ENCODE measurements at regions not wholly inside any gene's neighbourhood (a gene's known extent, or its start where the extent isn't known, plus 50 kb on each side); places are given as distances from the start of the nearest gene placed in this dataset.

DNA sequence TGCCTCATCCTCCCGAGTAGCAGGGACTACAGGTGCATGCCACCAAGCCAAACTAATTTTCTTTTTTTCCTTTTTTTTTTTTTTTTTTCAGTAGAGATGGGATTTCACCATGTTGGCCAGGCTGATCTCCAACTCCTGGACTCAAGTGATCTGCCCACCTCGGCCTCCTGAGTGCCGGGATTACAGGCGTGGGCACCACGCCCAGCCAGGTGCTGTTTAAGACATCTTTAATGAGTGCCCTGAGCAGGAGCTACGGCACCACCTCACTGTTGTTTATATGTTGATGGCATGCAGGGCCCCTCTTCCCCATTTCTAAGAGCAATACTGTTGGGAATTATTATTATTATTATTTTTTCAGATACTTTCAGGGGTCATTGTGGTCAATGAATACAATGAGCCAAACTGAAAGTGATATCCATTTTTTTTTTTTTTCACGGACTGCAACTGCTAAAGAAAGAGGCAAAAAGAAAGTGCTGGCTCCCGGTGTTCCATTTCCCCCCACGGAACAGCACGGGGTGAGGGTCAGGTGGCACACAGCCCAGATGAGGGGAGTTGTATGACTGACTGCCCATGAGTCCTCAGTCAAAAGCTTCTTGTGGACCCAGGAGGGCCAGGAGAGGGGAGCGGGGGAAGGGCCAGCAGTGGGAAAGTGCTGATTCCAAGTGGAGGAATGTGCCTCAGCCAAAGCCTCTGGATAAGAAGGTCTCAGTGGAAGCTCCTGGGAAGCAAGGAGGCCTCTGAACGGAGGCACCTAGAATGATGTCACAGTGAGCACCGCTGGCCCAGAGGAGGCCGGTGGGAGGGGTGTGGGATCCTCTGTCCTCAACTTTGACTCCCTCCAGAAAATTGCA is 101.8 kb upstream of the HPF1 start:
- Histone ChIP-seq H3K9ac (ENCODE audit: control insufficient read depth, insufficient read depth, low read length) (no peak overlapping the region), H3K4me3 (no peak overlapping the region), H3K4me2 (ENCODE audit: control insufficient read depth, insufficient read depth) (no peak overlapping the region), H3K4me1 (ENCODE audit: control insufficient read depth, insufficient read depth, low read length) (no peaks in the 10 kb centered on the region), H3K27ac (ENCODE audit: control insufficient read depth, insufficient read depth) (no peak overlapping the region), H3K27me3 (replicated peaks in 1 of 2; ENCODE audit: control insufficient read depth in 2 of 2, insufficient read depth in 2 of 2, low read length in 1 of 2) (no peaks in the 10 kb centered on the region), H3K79me2 (ENCODE audit: control insufficient read depth, insufficient read depth, low read length) (no peaks in the 10 kb centered on the region), H4K20me1 (ENCODE audit: control insufficient read depth, insufficient read depth) (no peaks in the 10 kb centered on the region), H2AFZ (ENCODE audit: control insufficient read depth, low read depth, low read length) (no peak overlapping the region), H3K9me3 (replicated peaks; ENCODE audit: control insufficient read depth, insufficient read depth, low read length) (no peaks in the 10 kb centered on the region), H3K36me3 (ENCODE audit: control insufficient read depth in 2 of 2, insufficient read depth in 2 of 2, low read length in 1 of 2) (no peaks in the 10 kb centered on the region)
- ChIA-PET RAD21 (ENCODE audit: unreplicated experiment) (no interaction called here), SMC1A (ENCODE audit: uncharacterized antibody, unreplicated experiment) (no interaction called here), POLR2A (no interaction called here), CTCF (no interaction called here)
- no peak for TF ChIP-seq MXI1 (IDR thresholded peaks at IDR 0.05; ENCODE audit: low read depth, low read length)
- TF ChIP-seq, protein P1, sequence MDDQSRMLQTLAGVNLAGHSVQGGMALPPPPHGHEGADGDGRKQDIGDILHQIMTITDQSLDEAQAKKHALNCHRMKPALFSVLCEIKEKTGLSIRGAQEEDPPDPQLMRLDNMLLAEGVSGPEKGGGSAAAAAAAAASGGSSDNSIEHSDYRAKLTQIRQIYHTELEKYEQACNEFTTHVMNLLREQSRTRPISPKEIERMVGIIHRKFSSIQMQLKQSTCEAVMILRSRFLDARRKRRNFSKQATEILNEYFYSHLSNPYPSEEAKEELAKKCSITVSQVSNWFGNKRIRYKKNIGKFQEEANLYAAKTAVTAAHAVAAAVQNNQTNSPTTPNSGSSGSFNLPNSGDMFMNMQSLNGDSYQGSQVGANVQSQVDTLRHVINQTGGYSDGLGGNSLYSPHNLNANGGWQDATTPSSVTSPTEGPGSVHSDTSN (IDR thresholded peaks at IDR 0.05; ENCODE audit: insufficient replicate concordance, low read depth, low read length), result no peak
- TF ChIP-seq SMAD5 (IDR thresholded peaks at IDR 0.05; ENCODE audit: low read depth), result no peak
- BruUV-seq (replicated peaks), result no TSS peak
- WGBS (ENCODE audit: insufficient coverage, insufficient replicate concordance, low lambda C conversion rate, missing lambda C conversion rate), result 30% methylated on average over 14 of the region's 14 CpGs
- DNase-seq (ENCODE audit: low read depth, low spot score) (no peak), ATAC-seq (no peak), FAIRE-seq (no peak)
- intact Hi-C loops (cut with micrococcal nuclease; ENCODE audit: unreplicated experiment), result no loop called here
- in situ Hi-C loops (cut with MboI), result no loop called here

DNA sequence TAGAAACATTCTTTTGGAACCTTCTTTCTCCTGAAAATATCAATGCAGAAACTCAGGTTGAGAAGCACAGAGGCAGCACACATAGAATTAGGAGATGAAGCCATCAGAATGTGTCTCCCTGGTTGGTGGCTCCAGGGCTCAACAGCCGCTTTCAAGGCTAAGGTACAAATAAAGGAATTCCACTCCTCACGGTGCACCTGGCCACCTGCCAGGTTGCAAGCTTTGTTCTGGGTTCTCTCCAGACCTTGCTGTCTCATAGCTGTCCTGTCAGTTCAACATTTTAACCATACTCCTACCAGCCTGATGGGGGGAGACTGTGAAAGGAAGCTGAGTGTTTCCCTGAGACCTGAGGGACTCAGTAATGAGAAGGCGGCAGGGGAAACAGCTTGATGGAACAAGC is 96.3 kb upstream of the HPF1 start:
- DNase-seq (ENCODE audit: low read depth, low spot score) (no peak), FAIRE-seq (no peak), ATAC-seq (no peak)
- H3K4me2 ChIP-seq (ENCODE audit: control insufficient read depth, insufficient read depth), result no peak overlapping the region
- 21% methylated on average over 3 of the region's 3 CpGs for WGBS (ENCODE audit: insufficient coverage, insufficient replicate concordance, low lambda C conversion rate, missing lambda C conversion rate)
- no peaks in the 10 kb centered on the region for H3K79me2 ChIP-seq (ENCODE audit: control insufficient read depth, insufficient read depth, low read length)
- H4K20me1 ChIP-seq (ENCODE audit: control insufficient read depth, insufficient read depth), result no peaks in the 10 kb centered on the region
- RAD21 ChIA-PET (ENCODE audit: unreplicated experiment), result no interaction called here
- no peaks in the 10 kb centered on the region for H3K4me1 ChIP-seq (ENCODE audit: control insufficient read depth, insufficient read depth, low read length)
- no peak overlapping the region for H3K27ac ChIP-seq (ENCODE audit: control insufficient read depth, insufficient read depth)
- in situ Hi-C loops (cut with MboI), result no loop called here
- no peaks in the 10 kb centered on the region for H3K9me3 ChIP-seq (replicated peaks; ENCODE audit: control insufficient read depth, insufficient read depth, low read length)
- intact Hi-C loops (cut with micrococcal nuclease; ENCODE audit: unreplicated experiment), result no loop called here
- no peaks in the 10 kb centered on the region for H3K27me3 ChIP-seq (replicated peaks in 1 of 2; ENCODE audit: control insufficient read depth in 2 of 2, insufficient read depth in 2 of 2, low read length in 1 of 2)
- H3K9ac ChIP-seq (ENCODE audit: control insufficient read depth, insufficient read depth, low read length), result no peak overlapping the region
- H2AFZ ChIP-seq (ENCODE audit: control insufficient read depth, low read depth, low read length), result no peak overlapping the region
- POLR2A ChIA-PET, result no interaction called here
- no TSS peak for BruUV-seq (replicated peaks)
- CTCF ChIA-PET, result no interaction called here
- SMC1A ChIA-PET (ENCODE audit: uncharacterized antibody, unreplicated experiment), result interaction anchor here (1.2 kb wide), 1 partner anchor 10 kb away, joined by 3 read pairs; no protein-coding TSS in a partner anchor
- H3K4me3 ChIP-seq, result no peak overlapping the region
- H3K36me3 ChIP-seq (ENCODE audit: control insufficient read depth in 2 of 2, insufficient read depth in 2 of 2, low read length in 1 of 2), result no peaks in the 10 kb centered on the region
- TF ChIP-seq LARP7 (IDR thresholded peaks at IDR 0.05) (no peak), ZNF24 (IDR thresholded peaks at IDR 0.05) (no peak), CHD2 (IDR thresholded peaks at IDR 0.05; ENCODE audit: borderline replicate concordance, low read depth, low read length) (no peak), PAX5 (IDR thresholded peaks at IDR 0.05; ENCODE audit: borderline replicate concordance, low read depth, low read length) (no peak), BRCA1 (IDR thresholded peaks at IDR 0.05; ENCODE audit: low read depth, low read length) (no peak), YY1 (IDR thresholded peaks at IDR 0.05; ENCODE audit: low read depth, low read length) (no peak), HDAC6 (IDR thresholded peaks at IDR 0.05; ENCODE audit: unreplicated experiment) (no peak), MXI1 (IDR thresholded peaks at IDR 0.05; ENCODE audit: low read depth, low read length) (no peak), KLF5 (IDR thresholded peaks at IDR 0.05; ENCODE audit: partially characterized antibody) (no peak), HCFC1 (IDR thresholded peaks at IDR 0.05; ENCODE audit: low read length) (no peak), ESRRA (IDR thresholded peaks at IDR 0.05; ENCODE audit: low read length) (no peak), CREB1 (IDR thresholded peaks at IDR 0.05; ENCODE audit: low read depth) (no peak)
- TF ChIP-seq, protein P2, sequence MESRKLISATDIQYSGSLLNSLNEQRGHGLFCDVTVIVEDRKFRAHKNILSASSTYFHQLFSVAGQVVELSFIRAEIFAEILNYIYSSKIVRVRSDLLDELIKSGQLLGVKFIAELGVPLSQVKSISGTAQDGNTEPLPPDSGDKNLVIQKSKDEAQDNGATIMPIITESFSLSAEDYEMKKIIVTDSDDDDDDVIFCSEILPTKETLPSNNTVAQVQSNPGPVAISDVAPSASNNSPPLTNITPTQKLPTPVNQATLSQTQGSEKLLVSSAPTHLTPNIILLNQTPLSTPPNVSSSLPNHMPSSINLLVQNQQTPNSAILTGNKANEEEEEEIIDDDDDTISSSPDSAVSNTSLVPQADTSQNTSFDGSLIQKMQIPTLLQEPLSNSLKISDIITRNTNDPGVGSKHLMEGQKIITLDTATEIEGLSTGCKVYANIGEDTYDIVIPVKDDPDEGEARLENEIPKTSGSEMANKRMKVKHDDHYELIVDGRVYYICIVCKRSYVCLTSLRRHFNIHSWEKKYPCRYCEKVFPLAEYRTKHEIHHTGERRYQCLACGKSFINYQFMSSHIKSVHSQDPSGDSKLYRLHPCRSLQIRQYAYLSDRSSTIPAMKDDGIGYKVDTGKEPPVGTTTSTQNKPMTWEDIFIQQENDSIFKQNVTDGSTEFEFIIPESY (IDR thresholded peaks at IDR 0.05), result no peak
- TF ChIP-seq, protein P3, sequence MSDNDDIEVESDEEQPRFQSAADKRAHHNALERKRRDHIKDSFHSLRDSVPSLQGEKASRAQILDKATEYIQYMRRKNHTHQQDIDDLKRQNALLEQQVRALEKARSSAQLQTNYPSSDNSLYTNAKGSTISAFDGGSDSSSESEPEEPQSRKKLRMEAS (IDR thresholded peaks at IDR 0.05; ENCODE audit: low read depth, low read length), result no peak

All from GM12878 (cell line).